ENCODE measurements at regions not wholly inside any gene's neighbourhood (a gene's known extent, or its start where the extent isn't known, plus 50 kb on each side); places are given as distances from the start of the nearest gene placed in this dataset.

DNA sequence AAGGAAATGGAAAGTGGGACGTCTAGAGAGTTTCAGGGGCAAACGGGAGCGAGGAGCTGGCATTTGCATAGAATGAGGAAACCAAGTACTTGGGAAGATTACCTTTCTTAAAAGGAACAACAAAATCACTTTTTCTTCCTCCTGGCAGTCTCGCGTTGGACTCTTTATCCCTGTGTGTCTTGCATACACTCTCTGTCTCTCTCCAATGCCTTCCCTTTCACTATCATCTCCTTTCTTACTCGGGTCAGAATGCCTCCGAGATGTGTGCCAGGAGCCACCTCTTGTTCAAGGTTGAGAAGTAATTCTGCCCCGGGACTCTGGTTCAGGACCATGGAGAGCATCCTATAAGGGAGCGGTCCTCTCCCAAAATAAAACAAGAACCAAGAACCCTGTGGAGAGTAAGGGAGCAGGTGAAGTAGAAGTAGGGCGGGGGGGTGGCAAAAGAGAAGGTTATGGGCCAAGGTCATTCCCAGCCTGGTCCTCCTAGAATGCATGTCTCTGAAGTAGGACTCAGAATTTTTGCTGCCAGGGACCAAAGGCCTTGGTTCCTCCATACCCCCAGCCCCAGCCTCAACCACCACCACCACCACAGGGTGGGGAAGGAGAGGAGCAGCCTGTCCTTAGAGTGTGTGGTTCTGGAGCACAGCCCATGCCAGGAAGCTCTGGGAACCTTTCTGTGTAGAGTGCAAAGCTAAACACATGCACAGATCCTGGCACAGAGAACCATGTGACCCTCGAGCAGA lies 72.1 kb upstream of the ARAP3 start:
- TF ChIP-seq, protein P1, sequence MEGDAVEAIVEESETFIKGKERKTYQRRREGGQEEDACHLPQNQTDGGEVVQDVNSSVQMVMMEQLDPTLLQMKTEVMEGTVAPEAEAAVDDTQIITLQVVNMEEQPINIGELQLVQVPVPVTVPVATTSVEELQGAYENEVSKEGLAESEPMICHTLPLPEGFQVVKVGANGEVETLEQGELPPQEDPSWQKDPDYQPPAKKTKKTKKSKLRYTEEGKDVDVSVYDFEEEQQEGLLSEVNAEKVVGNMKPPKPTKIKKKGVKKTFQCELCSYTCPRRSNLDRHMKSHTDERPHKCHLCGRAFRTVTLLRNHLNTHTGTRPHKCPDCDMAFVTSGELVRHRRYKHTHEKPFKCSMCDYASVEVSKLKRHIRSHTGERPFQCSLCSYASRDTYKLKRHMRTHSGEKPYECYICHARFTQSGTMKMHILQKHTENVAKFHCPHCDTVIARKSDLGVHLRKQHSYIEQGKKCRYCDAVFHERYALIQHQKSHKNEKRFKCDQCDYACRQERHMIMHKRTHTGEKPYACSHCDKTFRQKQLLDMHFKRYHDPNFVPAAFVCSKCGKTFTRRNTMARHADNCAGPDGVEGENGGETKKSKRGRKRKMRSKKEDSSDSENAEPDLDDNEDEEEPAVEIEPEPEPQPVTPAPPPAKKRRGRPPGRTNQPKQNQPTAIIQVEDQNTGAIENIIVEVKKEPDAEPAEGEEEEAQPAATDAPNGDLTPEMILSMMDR (IDR thresholded peaks at IDR 0.05): no peak
- TF ChIP-seq POLR2A (IDR thresholded peaks at IDR 0.05): no peak
- intact Hi-C loops (cut with DNase I; ENCODE audit: low total_unique reads): no loop called here
- no peak overlapping the region for H3K4me3 ChIP-seq (ENCODE audit: low read depth, poor library complexity, severe bottlenecking)
- no peak for DNase-seq (ENCODE audit: low spot score in 2 of 2)
- 18% methylated on average over 11 of the region's 11 CpGs for WGBS, 2 donors

DNA sequence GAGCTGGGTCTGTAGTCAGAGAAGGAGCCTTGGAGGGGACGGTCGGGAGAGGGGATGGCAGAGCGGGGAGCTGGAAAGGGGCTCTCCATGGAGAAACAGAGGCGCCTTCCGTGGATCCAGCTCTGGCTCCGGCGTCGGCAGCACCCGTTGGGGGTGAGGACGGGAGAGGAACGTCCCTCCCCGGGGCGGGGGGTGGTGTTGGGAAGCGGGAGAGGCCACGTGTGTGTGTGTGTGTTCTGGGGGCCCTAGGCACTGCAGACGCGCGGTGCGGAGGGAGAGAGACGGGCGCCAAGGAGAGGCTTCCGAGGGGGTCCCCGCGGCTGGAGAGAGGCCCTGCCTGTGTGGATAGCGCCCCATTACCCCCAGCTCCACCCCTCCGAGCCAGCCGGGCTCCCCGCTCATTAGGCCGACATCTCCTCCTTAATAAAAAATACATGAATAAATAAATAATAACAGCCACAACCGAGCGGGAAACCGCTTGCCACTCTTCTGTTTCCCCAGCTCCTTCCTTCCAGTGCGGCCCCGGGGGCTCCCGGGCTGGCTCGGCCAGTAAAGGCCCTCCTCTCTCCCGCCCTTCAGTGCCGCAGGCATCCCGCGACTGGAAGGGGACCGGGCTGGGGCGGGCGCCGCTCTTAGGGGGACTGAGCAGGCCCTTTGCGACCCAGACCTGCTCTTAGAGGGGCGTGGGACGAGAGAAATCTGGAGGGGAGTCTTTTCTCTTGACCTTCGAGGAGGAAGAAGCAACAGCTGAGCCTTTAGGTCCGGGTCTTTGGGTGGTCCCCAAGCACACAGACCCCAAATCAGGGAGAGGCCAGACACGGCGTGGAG lies 71.3 kb upstream of the ARAP3 start:
- 18 to 26% methylated on average over 51 of the region's 51 CpGs for WGBS, 2 donors
- intact Hi-C loops (cut with DNase I; ENCODE audit: low total_unique reads): no loop called here
- H3K4me3 ChIP-seq (ENCODE audit: low read depth, poor library complexity, severe bottlenecking): no peak overlapping the region
- no peak for TF ChIP-seq POLR2A (IDR thresholded peaks at IDR 0.05)
- TF ChIP-seq, protein P1 (IDR thresholded peaks at IDR 0.05): no peak
- no peak for DNase-seq (ENCODE audit: low spot score in 2 of 2)

DNA sequence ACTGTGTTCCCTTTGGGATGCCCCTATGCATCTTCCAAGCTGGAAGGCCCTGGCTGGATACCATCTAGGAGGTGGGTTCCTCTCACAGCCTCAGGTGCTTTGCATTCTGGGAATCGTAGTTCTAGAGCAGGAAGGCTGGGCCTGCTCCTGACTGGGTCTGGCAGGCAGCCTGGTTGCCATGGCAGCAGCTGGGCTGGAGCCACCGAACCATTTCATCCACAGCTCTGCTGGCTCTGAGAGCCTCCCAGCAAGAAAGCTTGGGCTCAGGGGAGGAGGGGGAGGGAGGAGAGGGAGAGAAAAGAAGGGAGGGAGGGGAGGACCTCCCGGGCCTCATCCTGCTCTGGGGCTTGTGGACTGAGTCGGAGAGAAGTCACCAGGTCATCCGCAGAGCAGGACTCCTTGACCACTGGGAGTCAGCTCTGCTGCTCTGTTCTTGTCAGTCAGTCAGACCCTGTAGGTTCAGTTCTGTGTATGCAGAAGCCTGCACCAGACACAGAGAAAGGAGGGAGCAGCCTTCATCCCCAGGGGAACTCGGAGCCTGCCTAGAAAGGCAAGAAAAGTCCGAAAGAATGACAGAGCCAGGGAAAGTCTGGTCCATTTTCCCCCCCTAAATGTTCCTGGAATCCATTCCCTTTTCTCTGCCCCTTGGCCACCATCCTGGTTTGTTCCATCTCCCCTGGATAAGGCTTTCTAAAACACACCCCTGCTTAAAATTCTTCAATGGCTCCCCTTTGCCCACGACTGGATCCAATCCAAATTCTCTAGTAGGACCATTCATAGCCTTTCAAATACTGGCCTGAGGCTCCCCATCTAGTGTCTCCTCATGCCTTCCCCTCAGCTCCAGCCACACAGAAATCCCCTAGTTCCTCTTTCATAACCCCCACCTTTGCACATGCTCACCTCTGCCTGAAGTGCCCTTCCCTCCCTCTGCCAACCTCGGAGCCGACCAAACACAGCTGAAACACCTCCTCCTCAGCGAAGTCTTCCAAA lies 65.4 kb upstream of the ARAP3 start:
- TF ChIP-seq, protein P1 (IDR thresholded peaks at IDR 0.05): no peak
- TF ChIP-seq POLR2A (IDR thresholded peaks at IDR 0.05): no peak
- WGBS, 2 donors: 35 to 38% methylated on average over 11 of the region's 11 CpGs
- no peak overlapping the region for H3K4me3 ChIP-seq (ENCODE audit: low read depth, poor library complexity, severe bottlenecking)
- DNase-seq (ENCODE audit: low spot score in 2 of 2): peak in 1 of 2 donors; percentile 25
- intact Hi-C loops (cut with DNase I; ENCODE audit: low total_unique reads): no loop called here

DNA sequence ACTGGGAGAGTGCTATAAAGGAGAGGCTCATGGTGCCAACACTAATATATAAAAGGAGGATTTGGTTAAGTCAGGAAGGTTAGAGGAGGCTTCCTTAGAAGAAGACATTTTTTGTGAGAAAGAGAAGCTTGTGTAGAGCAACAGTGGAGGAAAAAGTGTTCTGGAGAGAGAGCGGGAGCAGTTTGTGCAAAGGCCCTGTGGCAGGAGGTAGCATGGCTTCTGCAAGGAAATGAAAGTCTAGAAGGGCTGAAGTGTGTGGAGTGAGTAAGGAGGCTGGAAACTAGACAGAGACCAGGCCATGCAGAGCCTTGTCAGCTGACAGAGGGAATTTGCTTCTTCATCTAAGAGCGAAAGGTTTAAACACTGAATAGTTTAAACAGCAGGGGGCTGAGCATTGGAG lies 64.4 kb upstream of the ARAP3 start:
- 95 to 96% methylated on average over 2 of the region's 2 CpGs for WGBS, 2 donors
- no peak for DNase-seq (ENCODE audit: low spot score in 2 of 2)
- intact Hi-C loops (cut with DNase I; ENCODE audit: low total_unique reads): no loop called here
- no peak for TF ChIP-seq POLR2A (IDR thresholded peaks at IDR 0.05)
- TF ChIP-seq, protein P1 (IDR thresholded peaks at IDR 0.05): no peak
- H3K4me3 ChIP-seq (ENCODE audit: low read depth, poor library complexity, severe bottlenecking): no peak overlapping the region

DNA sequence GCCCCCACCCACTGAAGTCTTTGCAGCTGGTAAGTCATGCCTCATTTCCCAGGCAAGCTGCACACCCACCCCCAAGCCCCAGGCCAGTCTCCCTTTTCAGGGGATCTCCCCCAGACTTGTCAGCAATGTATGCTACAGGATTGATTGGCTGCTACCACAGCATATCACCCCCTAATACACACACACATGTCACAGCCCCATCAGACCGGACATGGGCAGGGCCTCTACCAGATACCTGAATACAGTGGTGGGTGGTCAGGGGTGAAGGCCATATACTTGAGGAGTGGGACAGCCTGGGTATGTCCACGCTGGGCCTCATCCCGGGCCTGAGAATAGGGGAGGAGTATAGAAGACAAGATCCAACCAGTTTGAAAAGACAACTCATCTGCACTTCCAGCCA lies 63.4 kb upstream of the ARAP3 start:
- H3K4me3 ChIP-seq (ENCODE audit: low read depth, poor library complexity, severe bottlenecking): no peak overlapping the region
- intact Hi-C loops (cut with DNase I; ENCODE audit: low total_unique reads): no loop called here
- no peak for TF ChIP-seq POLR2A (IDR thresholded peaks at IDR 0.05)
- TF ChIP-seq, protein P1 (IDR thresholded peaks at IDR 0.05): no peak
- 82 to 88% methylated on average over 3 of the region's 3 CpGs for WGBS, 2 donors
- DNase-seq (ENCODE audit: low spot score in 2 of 2): no peak
